Activated B cell treated with CpG ODN at 0.5 μM for 24 hours (primary cell): ENCODE measurements at regions not wholly inside any gene's neighbourhood (a gene's known extent, or its start where the extent isn't known, plus 50 kb on each side); places are given as distances from the start of the nearest gene placed in this dataset.
"Not testable (repeated sequence)": the region's sequence is repeated elsewhere in the genome, so short reads cannot be mapped to it uniquely, and the experiment has no call there.

Experiments used
- ATAC-seq: fragments of 200-7000 bp; cut with Tn5 transposase; one replicate; pipeline ENCODE4 v1.10.0; 2021; ENCODE audit warnings: low read depth, mild to moderate bottlenecking, moderate library complexity
- CTCF ChIA-PET: fragments of 350-600 bp; sonication (Branson Sonifier 250); formaldehyde crosslinking; loops from one replicate; lab custom pipeline; 2021; ENCODE audit warnings: antibody characterized with exemption; lab: Charles Lee
- POLR2A ChIA-PET: fragments of 350-600 bp; sonication (Branson Sonifier 250); formaldehyde crosslinking; loops from one replicate; lab custom pipeline; 2021; ENCODE audit warnings: antibody characterized with exemption; lab: Charles Lee
- DNase-seq: peaks from one replicate; pipeline ENCODE4 v3.0.0; 2022
- H3K27ac Mint-ChIP-seq: one replicate; pipeline ENCODE4 v1.8.0; 2020; ENCODE audit warnings: mixed read lengths
- H3K27me3 Mint-ChIP-seq: one replicate; pipeline ENCODE4 v1.8.0; 2021; ENCODE audit warnings: mixed read lengths
- H3K36me3 Mint-ChIP-seq: one replicate; pipeline ENCODE4 v1.8.0; 2021; ENCODE audit warnings: low read depth, mixed read lengths
- H3K4me1 Mint-ChIP-seq: one replicate; pipeline ENCODE4 v1.8.0; 2021; ENCODE audit warnings: mixed read lengths
- H3K4me3 Mint-ChIP-seq: one replicate; pipeline ENCODE4 v1.8.0; 2020; ENCODE audit warnings: mild to moderate bottlenecking, mixed read lengths
- H3K9me3 Mint-ChIP-seq: one replicate; pipeline ENCODE4 v1.8.0; 2020; ENCODE audit warnings: mixed read lengths
- CTCF ChIP-seq: fragments of 200-600 bp; IDR thresholded peaks from one replicate; pipeline ENCODE4 v1.8.0; 2022; ENCODE audit warnings: antibody characterized with exemption, mild to moderate bottlenecking
- intact Hi-C: fragments of 100-400 bp; cut with micrococcal nuclease; formaldehyde crosslinking; loops from one replicate; pipeline ENCODE4 v1.15.1; 2024

- H3K36me3 Mint-ChIP-seq: no peaks in the 10 kb centered on the region
- H3K9me3 Mint-ChIP-seq: no peaks in the 10 kb centered on the region
- ATAC-seq (no peak), DNase-seq (no peak)
- no peak overlapping the region for H3K4me3 Mint-ChIP-seq
- POLR2A ChIA-PET: interaction anchor here (0.9 kb wide), 1 partner anchor 14 kb away, joined by 3 read pairs; no protein-coding TSS in a partner anchor
- peaks cover 31% of the 10 kb centered on the region for H3K4me1 Mint-ChIP-seq
- CTCF ChIA-PET: no interaction called here
- H3K27me3 Mint-ChIP-seq: peaks cover 15% of the 10 kb centered on the region
- H3K27ac Mint-ChIP-seq: peak overlapping the region; percentile 35
- intact Hi-C loops: no loop called here
- no peak for TF ChIP-seq CTCF
Measured at GRCh38 chr6:6825193-6825784, 236.8 kb downstream of the LY86 start.

GRCh38 chr6:6826095-6826901 is 237.8 kb downstream of the LY86 start:
- ChIA-PET CTCF (interaction anchor here (1.2 to 1.4 kb wide), 2 partner anchors 67 to 416 kb away, joined by 3 to 4 read pairs; no protein-coding TSS in a partner anchor), POLR2A (interaction anchor here (0.9 to 1.2 kb wide), 3 partner anchors 9 to 15 kb away, joined by 3 read pairs; no protein-coding TSS in a partner anchor)
- H3K27me3 Mint-ChIP-seq: peaks cover 12% of the 10 kb centered on the region
- ATAC-seq: peak; percentile 95
- no peaks in the 10 kb centered on the region for H3K9me3 Mint-ChIP-seq
- peaks cover 31% of the 10 kb centered on the region for H3K4me1 Mint-ChIP-seq
- intact Hi-C loops: loop anchor here (1.0 kb wide), 2 partner anchors 23 to 30 kb away; no protein-coding TSS in a partner anchor
- H3K36me3 Mint-ChIP-seq: no peaks in the 10 kb centered on the region
- H3K27ac Mint-ChIP-seq: peak overlapping the region; percentile 59
- TF ChIP-seq CTCF: no peak
- no peak overlapping the region for H3K4me3 Mint-ChIP-seq
- peak; percentile 35 for DNase-seq

GRCh38 chr6:6826961-6827360 is 238.4 kb downstream of the LY86 start:
- ChIA-PET POLR2A (interaction anchor here (0.9 to 1.2 kb wide), 3 partner anchors 10 to 14 kb away, joined by 3 read pairs; no protein-coding TSS in a partner anchor), CTCF (interaction anchor here (1.2 to 1.4 kb wide), 2 partner anchors 68 to 415 kb away, joined by 3 to 4 read pairs; no protein-coding TSS in a partner anchor)
- no peaks in the 10 kb centered on the region for H3K9me3 Mint-ChIP-seq
- ATAC-seq (no peak), DNase-seq (no peak)
- TF ChIP-seq CTCF: no peak
- intact Hi-C loops: loop anchor here (1.0 kb wide), 2 partner anchors 24 to 29 kb away; no protein-coding TSS in a partner anchor
- no peaks in the 10 kb centered on the region for H3K36me3 Mint-ChIP-seq
- peak overlapping the region; percentile 59 for H3K27ac Mint-ChIP-seq
- no peak overlapping the region for H3K4me3 Mint-ChIP-seq
- H3K4me1 Mint-ChIP-seq: peaks cover 31% of the 10 kb centered on the region
- peaks cover 13% of the 10 kb centered on the region for H3K27me3 Mint-ChIP-seq

GRCh38 chr6:6829872-6830685 is 241.6 kb downstream of the LY86 start:
- Mint-ChIP-seq H3K27me3 (peaks cover 20% of the 10 kb centered on the region), H3K4me1 (peaks cover 14% of the 10 kb centered on the region), H3K4me3 (no peak overlapping the region), H3K27ac (no peak overlapping the region), H3K9me3 (no peaks in the 10 kb centered on the region), H3K36me3 (no peaks in the 10 kb centered on the region)
- ATAC-seq (no peak), DNase-seq (no peak)
- POLR2A ChIA-PET: interaction anchor here (0.6 kb wide), 1 partner anchor 9 kb away, joined by 6 read pairs; no protein-coding TSS in a partner anchor
- intact Hi-C loops: no loop called here
- CTCF ChIA-PET: no interaction called here
- no peak for TF ChIP-seq CTCF

DNA sequence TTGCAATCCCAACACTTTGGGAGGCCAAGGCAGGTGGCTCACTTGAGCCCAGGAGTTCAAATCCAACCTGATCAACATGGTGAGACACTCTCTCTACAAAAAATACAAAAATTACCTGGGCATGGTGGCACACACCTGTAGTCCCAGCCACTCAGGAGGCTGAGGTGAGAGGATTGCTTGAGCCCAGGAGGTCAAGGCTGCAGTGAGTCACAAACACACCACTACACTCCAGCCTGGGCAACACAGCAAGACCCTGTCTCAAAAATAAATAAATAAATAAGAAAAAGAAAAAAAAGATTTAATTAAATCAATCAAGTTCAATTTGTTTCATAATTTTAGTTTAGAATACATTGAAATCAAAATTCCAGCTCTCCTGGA is 242.2 kb downstream of the LY86 start:
- H3K4me1 Mint-ChIP-seq: peaks cover 12% of the 10 kb centered on the region
- CTCF ChIA-PET, H3K27ac Mint-ChIP-seq, POLR2A ChIA-PET, H3K36me3 Mint-ChIP-seq, DNase-seq, H3K4me3 Mint-ChIP-seq, ATAC-seq, intact Hi-C loops, H3K9me3 Mint-ChIP-seq: not testable (repeated sequence)
- peaks cover 20% of the 10 kb centered on the region for H3K27me3 Mint-ChIP-seq
